ENCODE measurements at regions not wholly inside any gene's neighbourhood (a gene's known extent, or its start where the extent isn't known, plus 50 kb on each side); places are given as distances from the start of the nearest gene placed in this dataset.

GRCh38 chr18:38941711-38942561, 1376.3 kb upstream of the CELF4 start:
- TF ChIP-seq, protein P1, sequence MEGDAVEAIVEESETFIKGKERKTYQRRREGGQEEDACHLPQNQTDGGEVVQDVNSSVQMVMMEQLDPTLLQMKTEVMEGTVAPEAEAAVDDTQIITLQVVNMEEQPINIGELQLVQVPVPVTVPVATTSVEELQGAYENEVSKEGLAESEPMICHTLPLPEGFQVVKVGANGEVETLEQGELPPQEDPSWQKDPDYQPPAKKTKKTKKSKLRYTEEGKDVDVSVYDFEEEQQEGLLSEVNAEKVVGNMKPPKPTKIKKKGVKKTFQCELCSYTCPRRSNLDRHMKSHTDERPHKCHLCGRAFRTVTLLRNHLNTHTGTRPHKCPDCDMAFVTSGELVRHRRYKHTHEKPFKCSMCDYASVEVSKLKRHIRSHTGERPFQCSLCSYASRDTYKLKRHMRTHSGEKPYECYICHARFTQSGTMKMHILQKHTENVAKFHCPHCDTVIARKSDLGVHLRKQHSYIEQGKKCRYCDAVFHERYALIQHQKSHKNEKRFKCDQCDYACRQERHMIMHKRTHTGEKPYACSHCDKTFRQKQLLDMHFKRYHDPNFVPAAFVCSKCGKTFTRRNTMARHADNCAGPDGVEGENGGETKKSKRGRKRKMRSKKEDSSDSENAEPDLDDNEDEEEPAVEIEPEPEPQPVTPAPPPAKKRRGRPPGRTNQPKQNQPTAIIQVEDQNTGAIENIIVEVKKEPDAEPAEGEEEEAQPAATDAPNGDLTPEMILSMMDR (IDR thresholded peaks at IDR 0.05; ENCODE audit: low read depth, low read length, missing input control) = no peak
- TF ChIP-seq RAD21 (IDR thresholded peaks at IDR 0.05) = no peak
- TF ChIP-seq EGR1 (IDR thresholded peaks at IDR 0.05; ENCODE audit: low read depth in 2 of 2) = no peak
- TF ChIP-seq FOXA1 (IDR thresholded peaks at IDR 0.05) = no peak
- TF ChIP-seq, protein P2, sequence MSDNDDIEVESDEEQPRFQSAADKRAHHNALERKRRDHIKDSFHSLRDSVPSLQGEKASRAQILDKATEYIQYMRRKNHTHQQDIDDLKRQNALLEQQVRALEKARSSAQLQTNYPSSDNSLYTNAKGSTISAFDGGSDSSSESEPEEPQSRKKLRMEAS (IDR thresholded peaks at IDR 0.05) = no peak
- TF ChIP-seq TAF1 (conservative IDR thresholded peaks at IDR 0.05) = no peak
- no peak for TF ChIP-seq GABPA (IDR thresholded peaks at IDR 0.05 in 1 of 2, conservative IDR thresholded peaks at IDR 0.05 in 1 of 2)
- TF ChIP-seq ATF3 (IDR thresholded peaks at IDR 0.05) = no peak
- TF ChIP-seq FOXA2 (IDR thresholded peaks at IDR 0.05) = no peak
- TF ChIP-seq, protein P3, sequence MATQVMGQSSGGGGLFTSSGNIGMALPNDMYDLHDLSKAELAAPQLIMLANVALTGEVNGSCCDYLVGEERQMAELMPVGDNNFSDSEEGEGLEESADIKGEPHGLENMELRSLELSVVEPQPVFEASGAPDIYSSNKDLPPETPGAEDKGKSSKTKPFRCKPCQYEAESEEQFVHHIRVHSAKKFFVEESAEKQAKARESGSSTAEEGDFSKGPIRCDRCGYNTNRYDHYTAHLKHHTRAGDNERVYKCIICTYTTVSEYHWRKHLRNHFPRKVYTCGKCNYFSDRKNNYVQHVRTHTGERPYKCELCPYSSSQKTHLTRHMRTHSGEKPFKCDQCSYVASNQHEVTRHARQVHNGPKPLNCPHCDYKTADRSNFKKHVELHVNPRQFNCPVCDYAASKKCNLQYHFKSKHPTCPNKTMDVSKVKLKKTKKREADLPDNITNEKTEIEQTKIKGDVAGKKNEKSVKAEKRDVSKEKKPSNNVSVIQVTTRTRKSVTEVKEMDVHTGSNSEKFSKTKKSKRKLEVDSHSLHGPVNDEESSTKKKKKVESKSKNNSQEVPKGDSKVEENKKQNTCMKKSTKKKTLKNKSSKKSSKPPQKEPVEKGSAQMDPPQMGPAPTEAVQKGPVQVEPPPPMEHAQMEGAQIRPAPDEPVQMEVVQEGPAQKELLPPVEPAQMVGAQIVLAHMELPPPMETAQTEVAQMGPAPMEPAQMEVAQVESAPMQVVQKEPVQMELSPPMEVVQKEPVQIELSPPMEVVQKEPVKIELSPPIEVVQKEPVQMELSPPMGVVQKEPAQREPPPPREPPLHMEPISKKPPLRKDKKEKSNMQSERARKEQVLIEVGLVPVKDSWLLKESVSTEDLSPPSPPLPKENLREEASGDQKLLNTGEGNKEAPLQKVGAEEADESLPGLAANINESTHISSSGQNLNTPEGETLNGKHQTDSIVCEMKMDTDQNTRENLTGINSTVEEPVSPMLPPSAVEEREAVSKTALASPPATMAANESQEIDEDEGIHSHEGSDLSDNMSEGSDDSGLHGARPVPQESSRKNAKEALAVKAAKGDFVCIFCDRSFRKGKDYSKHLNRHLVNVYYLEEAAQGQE (IDR thresholded peaks at IDR 0.05) = no peak
- no peak for TF ChIP-seq YY1 (IDR thresholded peaks at IDR 0.05)
- no peak for TF ChIP-seq SP1 (IDR thresholded peaks at IDR 0.05)
- no peak for TF ChIP-seq ZBTB33 (IDR thresholded peaks at IDR 0.05)

Data from liver (tissue), 3 donors.